OCI-LY7 (cell line): ENCODE measurements at regions not wholly inside any gene's neighbourhood (a gene's known extent, or its start where the extent isn't known, plus 50 kb on each side); places are given as distances from the start of the nearest gene placed in this dataset.

ENCODE experiments used
- EZH2phosphoT487 ChIP-seq: fragments of 200-600 bp; sonication (generic); IDR thresholded peaks from 2 replicates; pipeline ENCODE4 v1.6.1; 2018; ENCODE audit warnings: low read depth, borderline replicate concordance, mild to moderate bottlenecking, mixed run types, antibody characterized with exemption, low read length, moderate library complexity, mixed read lengths
- TF ChIP-seq, protein P1 (sequence below): fragments of 200-600 bp; sonication (generic); conservative IDR thresholded peaks from 2 replicates; pipeline ENCODE4 v1.5.1; 2014; ENCODE audit warnings: mild to moderate bottlenecking, antibody characterized with exemption, low read length, moderate library complexity, mixed read lengths

DNA sequence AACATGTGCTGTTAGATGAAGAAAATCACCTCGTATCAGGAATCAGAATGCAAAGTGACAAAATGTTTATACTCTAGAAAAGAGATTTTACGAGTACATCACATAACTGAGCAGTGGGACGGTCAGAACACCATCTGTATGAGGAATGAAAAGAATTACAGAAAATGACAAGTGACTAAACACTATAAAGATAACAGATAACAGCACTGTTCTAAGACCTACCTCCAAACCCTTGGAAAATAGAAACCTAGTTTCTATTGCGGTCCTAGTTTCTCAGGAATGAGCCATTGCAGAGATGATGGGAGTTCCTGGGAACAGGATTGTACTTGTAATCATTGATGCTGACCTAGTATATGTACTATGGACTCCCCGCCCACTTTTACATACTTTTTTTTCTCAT, 839.4 kb upstream of the ADAMTS5 start:
- TF ChIP-seq, protein P1, sequence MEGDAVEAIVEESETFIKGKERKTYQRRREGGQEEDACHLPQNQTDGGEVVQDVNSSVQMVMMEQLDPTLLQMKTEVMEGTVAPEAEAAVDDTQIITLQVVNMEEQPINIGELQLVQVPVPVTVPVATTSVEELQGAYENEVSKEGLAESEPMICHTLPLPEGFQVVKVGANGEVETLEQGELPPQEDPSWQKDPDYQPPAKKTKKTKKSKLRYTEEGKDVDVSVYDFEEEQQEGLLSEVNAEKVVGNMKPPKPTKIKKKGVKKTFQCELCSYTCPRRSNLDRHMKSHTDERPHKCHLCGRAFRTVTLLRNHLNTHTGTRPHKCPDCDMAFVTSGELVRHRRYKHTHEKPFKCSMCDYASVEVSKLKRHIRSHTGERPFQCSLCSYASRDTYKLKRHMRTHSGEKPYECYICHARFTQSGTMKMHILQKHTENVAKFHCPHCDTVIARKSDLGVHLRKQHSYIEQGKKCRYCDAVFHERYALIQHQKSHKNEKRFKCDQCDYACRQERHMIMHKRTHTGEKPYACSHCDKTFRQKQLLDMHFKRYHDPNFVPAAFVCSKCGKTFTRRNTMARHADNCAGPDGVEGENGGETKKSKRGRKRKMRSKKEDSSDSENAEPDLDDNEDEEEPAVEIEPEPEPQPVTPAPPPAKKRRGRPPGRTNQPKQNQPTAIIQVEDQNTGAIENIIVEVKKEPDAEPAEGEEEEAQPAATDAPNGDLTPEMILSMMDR, result no peak
- TF ChIP-seq EZH2phosphoT487, result no peak
